ENCODE measurements at regions not wholly inside any gene's neighbourhood (a gene's known extent, or its start where the extent isn't known, plus 50 kb on each side); places are given as distances from the start of the nearest gene placed in this dataset.

GRCh38 chr18:40464032-40464431 lies 1491.0 kb upstream of the PIK3C3 start:
- Histone ChIP-seq H3K36me3 (ENCODE audit: insufficient read depth, insufficient read length, low read length) (no peaks in the 10 kb centered on the region), H3K4me1 (ENCODE audit: insufficient read depth, insufficient read length) (no peaks in the 10 kb centered on the region), H3K27me3 (ENCODE audit: insufficient read depth, insufficient read length) (no peaks in the 10 kb centered on the region), H3K4me3 (ENCODE audit: insufficient read length, low read depth) (no peak overlapping the region), H3K9me3 (ENCODE audit: insufficient read depth, low read length) (no peaks in the 10 kb centered on the region), H3K9ac (ENCODE audit: insufficient read length, low read depth) (no peak overlapping the region)
- DNase-seq (ENCODE audit: low read depth, low spot score) = no peak
- no peak for TF ChIP-seq ZNF274 (IDR thresholded peaks at IDR 0.05; ENCODE audit: low read depth, low read length)
- no peak for TF ChIP-seq YY1 (IDR thresholded peaks at IDR 0.05; ENCODE audit: insufficient read depth, insufficient read length)

- H3K4me3 ChIP-seq (ENCODE audit: insufficient read length, low read depth) = no peak overlapping the region
- no peak overlapping the region for H3K9ac ChIP-seq (ENCODE audit: insufficient read length, low read depth)
- no peak for DNase-seq (ENCODE audit: low read depth, low spot score)
- H3K27me3 ChIP-seq (ENCODE audit: insufficient read depth, insufficient read length) = no peaks in the 10 kb centered on the region
- no peaks in the 10 kb centered on the region for H3K4me1 ChIP-seq (ENCODE audit: insufficient read depth, insufficient read length)
- TF ChIP-seq ZNF274 (IDR thresholded peaks at IDR 0.05; ENCODE audit: low read depth, low read length) (no peak), SUZ12 (IDR thresholded peaks at IDR 0.05; ENCODE audit: extremely low read depth, insufficient read depth, insufficient read length) (no peak), YY1 (IDR thresholded peaks at IDR 0.05; ENCODE audit: insufficient read depth, insufficient read length) (no peak)
- no peaks in the 10 kb centered on the region for H3K36me3 ChIP-seq (ENCODE audit: insufficient read depth, insufficient read length, low read length)
- H3K9me3 ChIP-seq (ENCODE audit: insufficient read depth, low read length) = no peaks in the 10 kb centered on the region
These were observed 1501.1 kb upstream of the PIK3C3 start for GRCh38 chr18:40453903-40454302.

DNA sequence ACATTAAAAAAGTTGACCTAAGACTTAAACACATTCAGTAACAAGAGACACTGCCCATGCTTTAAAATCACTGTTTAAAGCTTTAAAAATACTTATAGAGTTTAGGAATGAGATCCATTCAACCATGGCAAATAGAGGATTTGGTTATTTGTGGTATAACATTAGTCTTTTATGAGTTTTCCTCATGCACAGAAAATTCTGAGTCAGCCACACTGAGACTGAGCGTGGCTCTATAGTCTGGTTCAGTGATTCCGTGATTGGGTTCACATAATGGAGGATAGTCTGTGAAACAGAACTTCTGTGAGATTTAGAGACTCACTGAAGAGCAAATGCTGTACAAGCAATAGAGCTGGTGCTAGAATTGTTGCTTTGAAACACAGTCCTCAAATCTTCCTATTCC lies 1502.4 kb upstream of the PIK3C3 start:
- TF ChIP-seq SUZ12 (IDR thresholded peaks at IDR 0.05; ENCODE audit: extremely low read depth, insufficient read depth, insufficient read length) (no peak), YY1 (IDR thresholded peaks at IDR 0.05; ENCODE audit: insufficient read depth, insufficient read length) (no peak)
- DNase-seq (ENCODE audit: low read depth, low spot score) = no peak
- no peak overlapping the region for H3K4me3 ChIP-seq (ENCODE audit: insufficient read length, low read depth)
- no peaks in the 10 kb centered on the region for H3K27me3 ChIP-seq (ENCODE audit: insufficient read depth, insufficient read length)
- H3K36me3 ChIP-seq (ENCODE audit: insufficient read depth, insufficient read length, low read length) = no peaks in the 10 kb centered on the region
- no peak overlapping the region for H3K9ac ChIP-seq (ENCODE audit: insufficient read length, low read depth)
- no peaks in the 10 kb centered on the region for H3K9me3 ChIP-seq (ENCODE audit: insufficient read depth, low read length)
- no peaks in the 10 kb centered on the region for H3K4me1 ChIP-seq (ENCODE audit: insufficient read depth, insufficient read length)

- Histone ChIP-seq H3K27me3 (ENCODE audit: insufficient read depth, insufficient read length) (no peaks in the 10 kb centered on the region), H3K4me1 (ENCODE audit: insufficient read depth, insufficient read length) (no peaks in the 10 kb centered on the region), H3K9me3 (ENCODE audit: insufficient read depth, low read length) (no peaks in the 10 kb centered on the region), H3K4me3 (ENCODE audit: insufficient read length, low read depth) (no peak overlapping the region), H3K36me3 (ENCODE audit: insufficient read depth, insufficient read length, low read length) (no peaks in the 10 kb centered on the region), H3K9ac (ENCODE audit: insufficient read length, low read depth) (no peak overlapping the region)
- TF ChIP-seq YY1 (IDR thresholded peaks at IDR 0.05; ENCODE audit: insufficient read depth, insufficient read length) (no peak), SUZ12 (IDR thresholded peaks at IDR 0.05; ENCODE audit: extremely low read depth, insufficient read depth, insufficient read length) (no peak), ZNF274 (IDR thresholded peaks at IDR 0.05; ENCODE audit: low read depth, low read length) (no peak)
- DNase-seq (ENCODE audit: low read depth, low spot score) = no peak
These were observed 1504.3 kb upstream of the PIK3C3 start for GRCh38 chr18:40450751-40451150.

GRCh38 chr18:40447820-40448219 lies 1507.2 kb upstream of the PIK3C3 start:
- no peak for TF ChIP-seq SUZ12 (IDR thresholded peaks at IDR 0.05; ENCODE audit: extremely low read depth, insufficient read depth, insufficient read length)
- TF ChIP-seq YY1 (IDR thresholded peaks at IDR 0.05; ENCODE audit: insufficient read depth, insufficient read length) = no peak
- no peak for TF ChIP-seq ZNF274 (IDR thresholded peaks at IDR 0.05; ENCODE audit: low read depth, low read length)
- H3K9ac ChIP-seq (ENCODE audit: insufficient read length, low read depth) = no peak overlapping the region

GRCh38 chr18:40440088-40440487 lies 1514.9 kb upstream of the PIK3C3 start:
- Histone ChIP-seq H3K4me3 (ENCODE audit: insufficient read length, low read depth) (no peak overlapping the region), H3K36me3 (ENCODE audit: insufficient read depth, insufficient read length, low read length) (no peaks in the 10 kb centered on the region), H3K4me1 (ENCODE audit: insufficient read depth, insufficient read length) (no peaks in the 10 kb centered on the region), H3K9me3 (ENCODE audit: insufficient read depth, low read length) (no peaks in the 10 kb centered on the region), H3K9ac (ENCODE audit: insufficient read length, low read depth) (no peak overlapping the region), H3K27me3 (ENCODE audit: insufficient read depth, insufficient read length) (no peaks in the 10 kb centered on the region)
- DNase-seq (ENCODE audit: low read depth, low spot score) = no peak
- TF ChIP-seq YY1 (IDR thresholded peaks at IDR 0.05; ENCODE audit: insufficient read depth, insufficient read length) = no peak
- TF ChIP-seq ZNF274 (IDR thresholded peaks at IDR 0.05; ENCODE audit: low read depth, low read length) = no peak
- no peak for TF ChIP-seq SUZ12 (IDR thresholded peaks at IDR 0.05; ENCODE audit: extremely low read depth, insufficient read depth, insufficient read length)

More at GRCh38 chr18:40447820-40448219, 1507.2 kb upstream of the PIK3C3 start:
- H3K4me1 ChIP-seq (ENCODE audit: insufficient read depth, insufficient read length) = no peaks in the 10 kb centered on the region
- H3K9me3 ChIP-seq (ENCODE audit: insufficient read depth, low read length) = no peaks in the 10 kb centered on the region
- no peaks in the 10 kb centered on the region for H3K27me3 ChIP-seq (ENCODE audit: insufficient read depth, insufficient read length)
- H3K36me3 ChIP-seq (ENCODE audit: insufficient read depth, insufficient read length, low read length) = no peaks in the 10 kb centered on the region
- H3K4me3 ChIP-seq (ENCODE audit: insufficient read length, low read depth) = no peak overlapping the region
- no peak for DNase-seq (ENCODE audit: low read depth, low spot score)

GRCh38 chr18:40437517-40437916 lies 1517.5 kb upstream of the PIK3C3 start:
- no peak for DNase-seq (ENCODE audit: low read depth, low spot score)
- Histone ChIP-seq H3K27me3 (ENCODE audit: insufficient read depth, insufficient read length) (no peaks in the 10 kb centered on the region), H3K36me3 (ENCODE audit: insufficient read depth, insufficient read length, low read length) (no peaks in the 10 kb centered on the region), H3K4me3 (ENCODE audit: insufficient read length, low read depth) (no peak overlapping the region), H3K9ac (ENCODE audit: insufficient read length, low read depth) (no peak overlapping the region), H3K4me1 (ENCODE audit: insufficient read depth, insufficient read length) (no peaks in the 10 kb centered on the region), H3K9me3 (ENCODE audit: insufficient read depth, low read length) (no peaks in the 10 kb centered on the region)
- TF ChIP-seq ZNF274 (IDR thresholded peaks at IDR 0.05; ENCODE audit: low read depth, low read length) (no peak), SUZ12 (IDR thresholded peaks at IDR 0.05; ENCODE audit: extremely low read depth, insufficient read depth, insufficient read length) (no peak), YY1 (IDR thresholded peaks at IDR 0.05; ENCODE audit: insufficient read depth, insufficient read length) (no peak)

All from NT2/D1 (cell line).